A673 (cell line): ENCODE measurements at regions not wholly inside any gene's neighbourhood (a gene's known extent, or its start where the extent isn't known, plus 50 kb on each side); places are given as distances from the start of the nearest gene placed in this dataset.

Source experiments
- BruUV-seq: library from RNA; stranded (reverse); fragments of 400-500 nt; replicated peaks from 2 replicates; lab custom pipeline; 2021; lab: Mats Ljungman, UMichigan
- CTCF ChIA-PET: fragments of 300-600 bp; sonication (Branson Sonifier 250); formaldehyde crosslinking; loops from one replicate; lab custom pipeline; 2022; ENCODE audit warnings: antibody characterized with exemption; lab: Charles Lee
- POLR2A ChIA-PET: fragments of 300-600 bp; sonication (Branson Sonifier 250); formaldehyde crosslinking; loops from one replicate; lab custom pipeline; 2022; ENCODE audit warnings: antibody characterized with exemption; ENCODE audit not compliant: low non-redundant PET; lab: Charles Lee
- DNase-seq: peaks from one replicate; pipeline ENCODE4 v3.0.0-alpha.2; 2015; ENCODE audit warnings: low spot score
- H3K27ac ChIP-seq: fragments of 200-600 bp; sonication (generic); 2 replicates; pipeline ENCODE4 v1.5.1; 2016; ENCODE audit warnings: mixed run types, low read depth, mild to moderate bottlenecking, mixed read lengths, antibody characterized with exemption, low read length; ENCODE audit not compliant: poor library complexity, severe bottlenecking
- H3K27me3 ChIP-seq: fragments of 200-600 bp; sonication (generic); replicated peaks from 2 replicates; pipeline ENCODE4 v1.6.1; 2017; ENCODE audit warnings: mixed run types, low read depth, mild to moderate bottlenecking, mixed read lengths, antibody characterized with exemption, low read length; ENCODE audit not compliant: insufficient read depth, poor library complexity
- H3K36me3 ChIP-seq: fragments of 200-600 bp; sonication (generic); 2 replicates; pipeline ENCODE4 v1.6.1; 2016; ENCODE audit warnings: mixed run types, mild to moderate bottlenecking, mixed read lengths, antibody characterized with exemption, low read length; ENCODE audit not compliant: insufficient read depth, poor library complexity, severe bottlenecking
- H3K4me1 ChIP-seq: fragments of 200-600 bp; sonication (generic); 2 replicates; pipeline ENCODE4 v1.6.1; 2017; ENCODE audit warnings: mixed run types, mild to moderate bottlenecking, mixed read lengths, antibody characterized with exemption, low read length; ENCODE audit not compliant: insufficient read depth, poor library complexity, severe bottlenecking
- H3K4me3 ChIP-seq: fragments of 200-600 bp; sonication (generic); 2 replicates; pipeline ENCODE4 v1.5.1; 2016; ENCODE audit warnings: low read depth, mixed run types, mild to moderate bottlenecking, mixed read lengths, low read length; ENCODE audit not compliant: poor library complexity, severe bottlenecking
- H3K9me3 ChIP-seq: fragments of 200-600 bp; sonication (generic); 2 replicates; pipeline ENCODE4 v1.6.1; 2016; ENCODE audit warnings: mixed run types, low read depth, mild to moderate bottlenecking, mixed read lengths, antibody characterized with exemption, low read length; ENCODE audit not compliant: poor library complexity, severe bottlenecking
- CTCF ChIP-seq: fragments of 300-800, 200-600 bp; sonication (generic); conservative IDR thresholded peaks from 2 replicates; pipeline ENCODE4 v1.5.1; 2017; ENCODE audit warnings: low read depth, mild to moderate bottlenecking, antibody characterized with exemption, low read length, moderate library complexity, mixed read lengths
- EZH2 ChIP-seq: fragments of 200-600 bp; sonication (generic); IDR thresholded peaks from 2 replicates; pipeline ENCODE4 v1.6.1; 2017; ENCODE audit warnings: borderline replicate concordance, low read depth, mild to moderate bottlenecking, mixed read lengths, antibody characterized with exemption, low read length; ENCODE audit not compliant: poor library complexity, severe bottlenecking
- intact Hi-C: fragments of 100-400 bp; cut with micrococcal nuclease; formaldehyde crosslinking; loops from one replicate; pipeline ENCODE4 v1.10.0; 2022; ENCODE audit not compliant: unreplicated experiment

GRCh38 chr6:106743612-106744011 lies 114.2 kb downstream of the QRSL1 start:
- Histone ChIP-seq H3K9me3 (peaks cover 5% of the 10 kb centered on the region), H3K27me3 (no peaks in the 10 kb centered on the region), H3K36me3 (no peaks in the 10 kb centered on the region), H3K4me1 (no peaks in the 10 kb centered on the region), H3K27ac (no peak overlapping the region), H3K4me3 (no peak overlapping the region)
- intact Hi-C loops: no loop called here
- DNase-seq: peak; percentile 23
- BruUV-seq: no TSS peak
- CTCF ChIA-PET: no interaction called here
- POLR2A ChIA-PET: no interaction called here
- TF ChIP-seq EZH2: no peak
- TF ChIP-seq CTCF: no peak

DNA sequence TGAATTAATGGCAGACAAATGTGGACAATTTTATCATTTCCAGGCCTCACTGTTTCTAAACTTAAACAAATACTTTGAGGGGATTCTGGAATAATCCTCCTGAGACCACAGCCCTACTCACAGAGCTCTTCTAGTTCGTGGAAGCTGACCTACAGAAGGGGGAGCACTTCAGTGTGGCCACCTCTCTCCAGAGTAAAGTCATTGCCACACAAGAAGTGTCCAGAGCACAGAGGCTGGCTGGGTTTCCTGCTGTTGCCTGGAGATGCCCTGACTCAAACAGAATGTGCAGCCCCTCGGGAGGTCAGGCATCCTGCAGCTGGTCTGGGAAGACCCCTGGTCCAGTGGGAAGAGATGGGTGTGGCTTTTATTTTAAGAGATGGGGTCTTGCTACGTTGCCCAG lies 110.9 kb downstream of the QRSL1 start:
- CTCF ChIA-PET: no interaction called here
- intact Hi-C loops: no loop called here
- no peak for TF ChIP-seq EZH2
- no peak for TF ChIP-seq CTCF

GRCh38 chr6:106739387-106739786 lies 110.0 kb downstream of the QRSL1 start:
- Histone ChIP-seq H3K9me3 (peaks cover 5% of the 10 kb centered on the region), H3K36me3 (no peaks in the 10 kb centered on the region), H3K4me3 (no peak overlapping the region), H3K27me3 (no peaks in the 10 kb centered on the region), H3K27ac (no peak overlapping the region), H3K4me1 (no peaks in the 10 kb centered on the region)
- TF ChIP-seq CTCF: no peak
- no peak for TF ChIP-seq EZH2
- intact Hi-C loops: no loop called here
- no TSS peak for BruUV-seq
- DNase-seq: no peak
- CTCF ChIA-PET: no interaction called here
- POLR2A ChIA-PET: no interaction called here

More for the DNA sequence above, 110.9 kb downstream of the QRSL1 start:
- H3K4me3 ChIP-seq: no peak overlapping the region
- no TSS peak for BruUV-seq
- H3K36me3 ChIP-seq: no peaks in the 10 kb centered on the region
- H3K27ac ChIP-seq: no peak overlapping the region
- DNase-seq: no peak
- POLR2A ChIA-PET: no interaction called here
- H3K4me1 ChIP-seq: no peaks in the 10 kb centered on the region
- H3K9me3 ChIP-seq: peaks cover 5% of the 10 kb centered on the region
- no peaks in the 10 kb centered on the region for H3K27me3 ChIP-seq
